GM12878 (cell line): ENCODE measurements at regions not wholly inside any gene's neighbourhood (a gene's known extent, or its start where the extent isn't known, plus 50 kb on each side); places are given as distances from the start of the nearest gene placed in this dataset.
A peak's percentile ranks its signal among the peaks of the same experiment; 100 is the strongest.

ENCODE experiments used
- ATAC-seq: fragments of 200-7000 bp; cut with Tn5 transposase; 3 replicates; pipeline ENCODE4 v1.9.1; 2020; ENCODE audit warnings: mild to moderate bottlenecking, moderate library complexity
- BruUV-seq: library from RNA; stranded (reverse); fragments of 400-500 nt; replicated peaks from 2 replicates; lab custom pipeline; 2021; lab: Mats Ljungman, UMichigan
- CTCF ChIA-PET: fragments of 300-600 bp; sonication (Branson Sonifier 250); formaldehyde crosslinking; extraction: SDS; loops from one replicate; lab custom pipeline; 2021; ENCODE audit warnings: inconsistent platforms; lab: Yijun Ruan, JAX
- POLR2A ChIA-PET: fragments of 350-600 bp; formaldehyde crosslinking; extraction: SDS; loops from one replicate; lab custom pipeline; 2021; ENCODE audit warnings: inconsistent platforms; lab: Charles Lee
- RAD21 ChIA-PET: fragments of 300-600 bp; sonication (Branson Sonifier 250); formaldehyde crosslinking; loops from one replicate; lab custom pipeline; 2023; ENCODE audit warnings: antibody characterized with exemption; ENCODE audit not compliant: unreplicated experiment; lab: Charles Lee
- SMC1A ChIA-PET: fragments of 300-600 bp; sonication (Branson Sonifier 250); formaldehyde crosslinking; loops from one replicate; lab custom pipeline; 2023; ENCODE audit not compliant: unreplicated experiment, uncharacterized antibody; lab: Charles Lee
- DNase-seq: peaks from one replicate; pipeline ENCODE4 v3.0.0-alpha.2; 2011; ENCODE audit warnings: low read depth, low spot score
- FAIRE-seq: peaks from 3 replicates; lab custom pipeline; 2011; peaks lifted over from hg19 to GRCh38; lab: Jason Lieb, UNC
- H2AFZ ChIP-seq: 2 replicates; pipeline ENCODE4 v1.6.0; 2011; ENCODE audit warnings: low read depth, low read length, control low read depth; ENCODE audit not compliant: control insufficient read depth
- H3K27ac ChIP-seq: 2 replicates; pipeline ENCODE4 v1.5.1; 2011; ENCODE audit warnings: control low read depth; ENCODE audit not compliant: control insufficient read depth, insufficient read depth
- H3K27me3 ChIP-seq, 2 experiments: replicated peaks in 1 of 2; 2 replicates each; pipeline versions ENCODE4 v1.6.0 to v1.6.1; 2011; ENCODE audit warnings: low read length in 1 of 2; ENCODE audit not compliant: control insufficient read depth in 2 of 2, insufficient read depth in 2 of 2
- H3K36me3 ChIP-seq, 2 experiments: 2 replicates each; pipeline ENCODE4 v1.5.1; 2011; ENCODE audit warnings: low read length in 1 of 2; ENCODE audit not compliant: control insufficient read depth in 2 of 2, insufficient read depth in 2 of 2
- H3K4me1 ChIP-seq: 2 replicates; pipeline ENCODE4 v1.6.1; 2011; ENCODE audit warnings: mild to moderate bottlenecking, low read length, moderate library complexity, mixed read lengths; ENCODE audit not compliant: control insufficient read depth, insufficient read depth
- H3K4me2 ChIP-seq: 2 replicates; pipeline ENCODE4 v1.6.0; 2011; ENCODE audit warnings: control low read depth; ENCODE audit not compliant: control insufficient read depth, insufficient read depth
- H3K4me3 ChIP-seq: fragments of 200-600 bp; sonication (generic); 2 replicates; pipeline ENCODE4 v1.5.1; 2016
- H3K79me2 ChIP-seq: 2 replicates; pipeline ENCODE4 v1.6.0; 2011; ENCODE audit warnings: low read length; ENCODE audit not compliant: control insufficient read depth, insufficient read depth
- H3K9ac ChIP-seq: 2 replicates; pipeline ENCODE4 v1.8.0; 2011; ENCODE audit warnings: low read length, control low read depth, mixed read lengths; ENCODE audit not compliant: control insufficient read depth, insufficient read depth
- H3K9me3 ChIP-seq: replicated peaks from 3 replicates; pipeline ENCODE4 v1.5.1; 2011; ENCODE audit warnings: mild to moderate bottlenecking, low read length; ENCODE audit not compliant: control insufficient read depth, insufficient read depth
- H4K20me1 ChIP-seq: 2 replicates; pipeline ENCODE4 v1.6.0; 2011; ENCODE audit not compliant: control insufficient read depth, insufficient read depth
- BCL3 ChIP-seq: IDR thresholded peaks from 2 replicates; pipeline ENCODE4 v1.6.1; 2011; ENCODE audit warnings: borderline replicate concordance, low read depth, mild to moderate bottlenecking, moderate library complexity, low read length; ENCODE audit not compliant: insufficient read depth, poor library complexity, severe bottlenecking
- BCLAF1 ChIP-seq: fragments of 450-650 bp; IDR thresholded peaks from 2 replicates; pipeline ENCODE4 v1.6.1; 2017; ENCODE audit warnings: antibody characterized with exemption, mild to moderate bottlenecking, moderate library complexity
- EP300 ChIP-seq, 2 experiments: fragments of 150-350 bp in 1 of 2; IDR thresholded peaks; 2 replicates each; pipeline ENCODE4 v1.6.1; 2011 to 2012; ENCODE audit warnings: low read depth in 2 of 2, low read length in 2 of 2, borderline replicate concordance in 1 of 2, improper control_type of control experiment in 1 of 2, inconsistent platforms in 1 of 2; ENCODE audit not compliant: control insufficient read depth in 1 of 2
- HSF1 ChIP-seq: fragments of 150-350 bp; IDR thresholded peaks from 2 replicates; pipeline ENCODE4 v1.6.1; 2014; ENCODE audit warnings: mild to moderate bottlenecking, low read depth, low read length
- IKZF2 ChIP-seq, 2 experiments: fragments of 450-650 bp; IDR thresholded peaks; 2 replicates each; pipeline ENCODE4 v1.6.1; 2017; ENCODE audit warnings: mild to moderate bottlenecking in 2 of 2, moderate library complexity in 2 of 2
- MYC ChIP-seq: IDR thresholded peaks from 2 replicates; pipeline ENCODE4 v1.6.1; 2011; ENCODE audit warnings: mild to moderate bottlenecking, low read length, moderate library complexity, inconsistent platforms; ENCODE audit not compliant: insufficient read depth, insufficient replicate concordance, insufficient read length, severe bottlenecking
- NFXL1 ChIP-seq: fragments of 450-650 bp; IDR thresholded peaks from 2 replicates; pipeline ENCODE4 v1.6.1; 2017; ENCODE audit warnings: antibody characterized with exemption, mild to moderate bottlenecking, borderline replicate concordance
- RELB ChIP-seq: fragments of 450-650 bp; IDR thresholded peaks from 2 replicates; pipeline ENCODE4 v1.6.1; 2017; ENCODE audit warnings: low read depth, mild to moderate bottlenecking, moderate library complexity
- WGBS: methylation state at CpG from one replicate; pipeline ENCODE4 v1.1.6; 2016; ENCODE audit warnings: low lambda C conversion rate; ENCODE audit not compliant: insufficient replicate concordance, insufficient coverage; ENCODE audit errors: missing lambda C conversion rate; 5-methylcytosine and 5-hydroxymethylcytosine counted together
- in situ Hi-C: fragments of 300-500 bp; cut with MboI; formaldehyde crosslinking; loops from 9 replicates; pipeline ENCODE4 v1.14.3; 2018; ENCODE audit warnings: mixed read lengths
- intact Hi-C: fragments of 100-400 bp; cut with micrococcal nuclease; formaldehyde crosslinking; loops from one replicate; pipeline ENCODE4 v1.14.2; 2022; ENCODE audit not compliant: unreplicated experiment

GRCh38 chr2:6645004-6645403, 220.7 kb downstream of the CMPK2 start:
- ChIA-PET CTCF (no interaction called here), SMC1A (interaction anchor here (1.6 kb wide), 1 partner anchor 11 kb away, joined by 5 read pairs; no protein-coding TSS in a partner anchor), RAD21 (no interaction called here), POLR2A (no interaction called here)
- Histone ChIP-seq H3K27me3 (no peaks in the 10 kb centered on the region), H3K4me1 (no peaks in the 10 kb centered on the region), H4K20me1 (no peaks in the 10 kb centered on the region), H3K36me3 (no peaks in the 10 kb centered on the region), H3K4me2 (no peak overlapping the region), H2AFZ (no peak overlapping the region), H3K9ac (no peak overlapping the region), H3K9me3 (no peaks in the 10 kb centered on the region), H3K79me2 (no peaks in the 10 kb centered on the region)
- in situ Hi-C loops = no loop called here
- DNase-seq (no peak), FAIRE-seq (no peak), ATAC-seq (peak; percentile 63)
- no TSS peak for BruUV-seq
- 0 out of 2 replicates have a peak, but pooled peaks have one; percentile 58 for TF ChIP-seq RELB
- TF ChIP-seq EP300 (IDR thresholded peaks at IDR 0.05; ENCODE audit: borderline replicate concordance in 1 of 2, control insufficient read depth in 1 of 2, low read depth in 2 of 2, low read length in 2 of 2) = no peak
- TF ChIP-seq, all 136 proteins: peak for 1
- H3K27ac ChIP-seq = no peak overlapping the region
- intact Hi-C loops = no loop called here
- WGBS = 0% methylated on average over 1 of the region's 1 CpG
- no peak overlapping the region for H3K4me3 ChIP-seq

GRCh38 chr2:6645672-6646071, 220.0 kb downstream of the CMPK2 start:
- Histone ChIP-seq H3K36me3 (no peaks in the 10 kb centered on the region), H3K9ac (no peak overlapping the region), H2AFZ (no peak overlapping the region), H4K20me1 (no peaks in the 10 kb centered on the region), H3K4me2 (no peak overlapping the region), H3K4me1 (no peaks in the 10 kb centered on the region), H3K79me2 (no peaks in the 10 kb centered on the region), H3K27me3 (no peaks in the 10 kb centered on the region), H3K4me3 (no peak overlapping the region), H3K9me3 (no peaks in the 10 kb centered on the region), H3K27ac (no peak overlapping the region)
- DNase-seq (no peak), ATAC-seq (no peak), FAIRE-seq (no peak)
- intact Hi-C loops (no loop called here), in situ Hi-C loops (no loop called here)
- 0% methylated on average over 1 of the region's 1 CpG for WGBS
- TF ChIP-seq BCLAF1 (no peak), HSF1 (no peak), BCL3 (no peak), MYC (no peak), IKZF2 (IDR thresholded peaks at IDR 0.05) (no peak), NFXL1 (no peak)
- BruUV-seq = no TSS peak
- RAD21 ChIA-PET = no interaction called here
- CTCF ChIA-PET = no interaction called here
- POLR2A ChIA-PET = no interaction called here
- SMC1A ChIA-PET = interaction anchor here (1.6 kb wide), 1 partner anchor 11 kb away, joined by 5 read pairs; no protein-coding TSS in a partner anchor
